Activated CD8-positive, alpha-beta memory T cell treated with anti-CD3 and anti-CD28 coated beads for 24 hours (primary cell): ENCODE measurements at regions not wholly inside any gene's neighbourhood (a gene's known extent, or its start where the extent isn't known, plus 50 kb on each side); places are given as distances from the start of the nearest gene placed in this dataset.
"Not testable (repeated sequence)": the region's sequence is repeated elsewhere in the genome, so short reads cannot be mapped to it uniquely, and the experiment has no call there.

Experiments
- DNase-seq: peaks from one replicate; pipeline ENCODE4 v3.0.0-alpha.2; 2020

DNA sequence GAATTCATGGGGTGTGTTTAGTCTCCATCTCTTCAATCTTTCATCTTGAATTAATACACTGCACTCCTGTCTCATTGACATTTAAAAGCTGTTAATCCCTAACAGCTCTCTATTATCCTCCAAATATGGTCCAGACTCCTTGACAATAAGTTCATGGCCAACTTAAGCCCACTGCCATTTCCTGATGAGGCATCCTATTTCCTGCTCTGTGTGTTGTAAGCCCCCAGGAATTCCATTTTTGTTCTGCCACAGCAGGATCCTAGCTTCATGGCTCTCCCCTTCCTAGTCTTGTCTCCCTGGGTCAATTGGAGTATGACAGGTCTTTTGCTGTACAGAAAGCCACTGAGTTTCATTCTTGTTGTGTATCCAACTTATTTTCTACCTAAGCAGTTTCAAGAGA, 218.8 kb downstream of the OTUD1 start:
- no peak for DNase-seq

DNA sequence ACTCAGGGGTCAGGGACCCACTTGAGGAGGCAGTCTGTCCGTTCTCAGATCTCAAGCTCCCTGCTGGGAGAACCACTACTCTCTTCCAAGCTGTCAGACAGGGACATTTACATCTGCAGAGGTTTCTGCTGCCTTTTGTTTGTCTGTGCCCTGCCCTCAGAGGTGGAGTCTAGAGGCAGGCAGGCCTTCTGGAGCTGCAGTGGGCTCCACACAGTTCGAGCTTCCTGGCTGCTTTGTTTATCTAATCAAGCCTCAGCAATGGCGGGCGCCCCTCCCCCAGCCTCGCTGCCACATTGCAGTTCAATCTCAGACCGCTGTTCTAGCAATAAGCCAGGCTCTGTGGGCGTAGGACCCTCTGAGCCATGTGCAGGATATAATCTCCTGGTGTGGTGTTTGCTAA, 233.0 kb downstream of the OTUD1 start:
- DNase-seq = not testable (repeated sequence)

DNA sequence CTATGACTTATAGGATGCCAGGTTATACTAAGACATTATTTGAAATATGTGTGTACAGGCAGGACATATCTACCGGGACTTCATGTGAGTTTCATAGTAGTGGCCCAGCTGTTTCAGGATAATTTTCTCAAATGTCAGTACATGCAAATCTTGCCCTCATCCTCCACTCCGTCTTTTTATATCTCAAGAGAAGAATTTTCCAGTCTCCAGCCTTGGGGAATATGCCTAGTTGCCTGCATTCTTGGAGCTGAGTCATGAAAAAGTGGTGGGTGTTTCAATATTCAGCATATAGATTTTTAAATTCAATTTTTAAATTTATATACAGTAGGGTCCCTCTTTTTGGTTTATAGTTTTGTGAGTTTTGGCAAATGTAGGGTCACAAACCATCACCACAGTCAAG, 236.7 kb downstream of the OTUD1 start:
- DNase-seq = no peak

DNA sequence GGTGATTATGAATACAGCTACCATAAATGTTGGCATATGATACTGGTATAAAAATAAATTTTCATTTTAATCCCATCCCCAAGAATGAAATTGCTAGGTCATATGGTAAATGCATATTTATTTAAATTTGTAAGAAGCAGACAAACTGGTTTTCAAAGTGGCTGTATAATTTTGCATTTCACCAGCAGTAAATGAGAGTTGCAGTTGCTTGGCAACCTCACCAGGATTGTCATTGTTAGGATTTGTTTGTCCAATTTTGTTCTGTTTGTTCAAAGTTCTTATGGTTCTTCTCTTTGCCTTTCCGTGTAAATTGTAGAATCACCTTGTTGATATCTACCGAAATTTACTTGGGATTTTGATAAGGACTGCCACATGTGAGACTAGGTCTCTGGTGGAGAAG, 237.4 kb downstream of the OTUD1 start:
- DNase-seq = no peak

- DNase-seq = no peak
Observed at GRCh38 chr10:23686722-23687121, 247.8 kb downstream of the OTUD1 start.

GRCh38 chr10:23692736-23693135, 253.9 kb downstream of the OTUD1 start:
- no peak for DNase-seq

DNA sequence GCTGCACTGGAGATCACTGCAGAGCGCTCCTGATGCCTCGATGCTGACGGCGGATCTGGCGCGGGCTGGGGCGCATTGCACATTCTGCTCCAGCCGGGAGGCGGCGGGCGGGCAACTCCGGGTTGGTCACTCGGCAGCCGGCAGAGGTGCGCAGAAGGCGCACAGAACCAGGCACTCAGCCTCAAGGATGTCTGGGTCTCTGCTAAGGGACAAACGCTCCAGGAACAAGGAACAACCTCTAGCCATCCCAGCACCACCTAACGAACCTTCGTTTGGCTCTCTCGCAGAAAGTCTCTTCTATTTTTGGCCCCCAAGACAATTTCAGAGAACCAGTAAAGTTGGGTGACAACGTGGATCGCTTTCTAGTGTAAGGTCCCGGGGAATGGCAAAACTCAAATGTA, 254.6 kb downstream of the OTUD1 start:
- DNase-seq = no peak

GRCh38 chr10:23693925-23694324, 255.1 kb downstream of the OTUD1 start:
- no peak for DNase-seq

DNA sequence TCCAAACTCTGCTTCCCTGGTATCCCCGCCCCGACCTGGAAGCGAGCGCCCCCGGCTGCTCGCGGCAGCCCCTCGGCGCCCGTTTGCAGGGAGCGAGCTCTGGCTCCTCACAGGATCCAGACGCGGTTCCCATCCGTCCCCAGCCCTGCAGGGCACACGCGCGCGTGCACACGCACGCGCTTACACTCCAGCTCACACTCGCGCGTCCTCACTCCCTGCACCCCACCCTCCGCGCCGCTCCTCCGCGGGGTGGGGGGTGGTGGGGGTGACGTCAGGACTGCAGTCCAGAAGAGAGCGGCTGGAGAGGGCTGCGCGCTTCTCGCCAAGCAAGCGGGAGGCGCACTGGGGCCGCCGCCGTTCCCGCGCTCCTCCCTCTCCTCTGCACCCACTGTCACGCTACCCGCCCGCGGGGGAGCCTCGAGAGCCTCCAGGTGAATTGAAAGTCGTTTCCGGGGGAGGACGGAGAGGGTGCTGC, 255.6 kb downstream of the OTUD1 start:
- peak; percentile 59 for DNase-seq

- no peak for DNase-seq
Observed at GRCh38 chr10:23694921-23695824, 256.3 kb downstream of the OTUD1 start.

- no peak for DNase-seq
Observed at GRCh38 chr10:23695825-23696420, 257.0 kb downstream of the OTUD1 start.

DNA sequence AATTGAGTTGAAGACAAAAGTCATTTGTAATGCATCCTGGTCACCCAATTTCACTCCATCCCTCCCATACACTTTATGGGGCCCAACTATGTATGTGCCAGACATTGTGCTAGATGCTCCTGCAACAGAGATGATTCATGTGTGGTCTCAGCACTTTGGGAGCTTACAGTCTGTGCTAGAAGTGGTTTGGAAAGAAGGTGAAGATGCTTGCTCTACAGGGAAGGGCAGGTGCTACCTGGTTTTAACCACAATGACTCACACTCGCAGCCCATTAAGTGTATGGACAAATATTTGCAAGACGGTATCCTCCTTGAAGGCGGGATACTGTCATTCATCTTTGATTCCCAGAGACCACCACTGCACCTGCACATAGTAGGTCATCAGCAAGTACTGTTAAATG, 257.6 kb downstream of the OTUD1 start:
- no peak for DNase-seq

GRCh38 chr10:23702977-23703414, 264.1 kb downstream of the OTUD1 start:
- peak; percentile 70 for DNase-seq

- no peak for DNase-seq
Observed at GRCh38 chr10:23715363-23715762, 276.5 kb downstream of the OTUD1 start.

DNA sequence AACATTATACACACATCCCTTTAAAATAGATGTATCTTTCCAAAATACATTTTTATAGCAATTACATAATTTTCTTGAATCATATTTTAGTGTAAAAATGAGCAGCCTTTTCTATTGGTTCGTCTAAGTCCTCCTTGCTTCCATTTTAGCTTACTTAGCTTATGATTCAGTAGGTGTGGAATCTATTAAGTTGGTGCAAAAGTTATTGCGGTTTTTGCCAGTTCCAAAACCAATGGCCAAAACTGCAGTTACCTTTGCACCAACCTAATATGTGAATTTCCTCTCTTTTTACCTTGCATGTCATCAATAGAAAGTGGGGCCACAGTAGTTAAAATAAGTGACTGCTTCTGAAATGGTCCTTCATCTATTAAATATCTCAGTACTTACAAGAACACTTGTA, 279.0 kb downstream of the OTUD1 start:
- no peak for DNase-seq

- no peak for DNase-seq
Observed at GRCh38 chr10:23718946-23719345, 280.1 kb downstream of the OTUD1 start.

DNA sequence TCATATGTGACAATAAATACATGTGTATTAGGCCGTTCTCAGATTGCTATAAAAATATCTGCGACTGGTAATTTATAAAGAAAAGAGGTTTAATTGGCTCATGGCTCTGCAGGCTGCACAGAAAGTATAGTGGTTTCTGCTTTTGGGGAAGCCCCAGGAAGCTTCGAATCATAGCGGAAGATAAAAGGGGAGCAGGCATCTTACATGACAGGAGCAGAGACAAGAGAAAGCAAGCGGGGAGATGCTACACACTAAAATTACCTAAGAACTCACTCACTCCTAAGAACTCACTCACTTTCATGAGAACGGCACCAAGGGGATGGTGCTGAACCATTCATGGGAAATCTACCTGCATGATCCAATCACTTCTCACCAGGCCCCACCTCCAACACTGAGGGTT, 284.9 kb downstream of the OTUD1 start:
- DNase-seq = no peak

DNA sequence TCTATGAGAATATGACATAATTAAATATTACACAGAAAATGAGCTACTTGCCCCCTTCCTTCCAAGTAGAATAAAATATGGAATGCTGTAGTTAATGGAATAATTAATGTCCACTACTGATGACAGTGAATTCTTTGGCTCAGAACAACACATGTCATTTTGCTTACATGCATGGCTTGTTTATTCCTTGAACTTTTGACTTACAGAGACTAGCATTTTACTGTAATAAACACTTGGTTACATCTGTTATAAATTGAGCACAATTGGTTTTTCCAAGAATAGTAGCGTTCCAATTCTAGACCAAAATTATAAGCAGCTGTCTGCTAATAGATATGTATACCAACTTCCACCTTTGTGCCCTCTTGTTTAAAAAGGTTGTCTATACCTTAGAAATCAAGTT, 286.7 kb downstream of the OTUD1 start:
- no peak for DNase-seq

GRCh38 chr10:23742368-23742767, 303.5 kb downstream of the OTUD1 start:
- no peak for DNase-seq

GRCh38 chr10:23742807-23743206, 303.9 kb downstream of the OTUD1 start:
- no peak for DNase-seq

GRCh38 chr10:23754179-23754578, 315.3 kb downstream of the OTUD1 start:
- DNase-seq = no peak

GRCh38 chr10:23754941-23755340, 316.1 kb downstream of the OTUD1 start:
- no peak for DNase-seq

DNA sequence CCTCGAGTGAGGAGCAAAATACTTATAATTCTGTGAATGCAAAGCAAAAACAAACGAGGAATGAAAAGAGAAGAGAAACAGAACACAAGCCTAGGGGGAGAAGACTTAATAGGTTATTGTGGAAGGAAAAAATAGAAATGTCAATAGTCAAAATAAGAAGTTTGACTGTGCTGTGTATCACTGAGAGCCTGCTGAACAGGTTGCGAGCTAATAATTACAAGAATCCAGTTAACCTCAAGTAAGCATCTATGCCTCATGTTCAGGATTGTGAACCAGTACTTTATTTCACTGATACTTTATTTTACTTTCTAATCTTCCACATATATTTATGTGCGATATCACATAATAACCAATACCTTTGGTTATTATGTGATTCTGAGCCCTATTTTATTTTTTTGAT, 316.7 kb downstream of the OTUD1 start:
- no peak for DNase-seq

DNA sequence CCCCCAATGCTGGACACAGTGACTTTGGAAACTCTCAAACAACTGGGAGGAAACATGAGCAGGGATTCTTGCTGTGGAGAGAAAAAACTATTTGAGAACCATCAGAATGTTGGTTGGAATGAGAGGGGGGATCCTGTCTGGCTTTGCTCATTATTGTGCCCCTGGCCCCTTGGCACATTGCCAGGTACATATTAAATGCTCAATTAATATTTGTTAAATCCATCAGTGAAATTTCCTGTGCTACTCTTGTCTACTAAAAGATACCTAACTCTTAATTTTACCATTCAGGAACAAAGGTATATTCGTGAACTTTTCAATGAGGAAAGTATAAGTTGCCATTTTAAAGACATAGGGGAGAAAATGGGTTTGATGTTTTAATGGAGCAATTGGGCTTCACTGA, 329.4 kb downstream of the OTUD1 start:
- DNase-seq = no peak
